Sigmoid colon (tissue), 3 donors: ENCODE measurements at regions not wholly inside any gene's neighbourhood (a gene's known extent, or its start where the extent isn't known, plus 50 kb on each side); places are given as distances from the start of the nearest gene placed in this dataset.

ENCODE experiments used
- CTCF ChIP-seq, 4 experiments: fragments of 450-650 bp in 3 of 4; fragments of 200-600 bp in 1 of 4; IDR thresholded peaks; one replicate each; pipeline ENCODE4 v1.5.1; 2016 to 2019; ENCODE audit warnings: antibody characterized with exemption in 4 of 4, mild to moderate bottlenecking in 3 of 4, moderate library complexity in 2 of 4
- POLR2A ChIP-seq, 2 donors: fragments of 450-650 bp; IDR thresholded peaks; one replicate each; pipeline ENCODE4 v1.6.1; 2016; ENCODE audit warnings: antibody characterized with exemption in 2 of 2, mild to moderate bottlenecking in 2 of 2, moderate library complexity in 2 of 2

- TF ChIP-seq CTCF (IDR thresholded peaks at IDR 0.05): no peak
- TF ChIP-seq POLR2A (IDR thresholded peaks at IDR 0.05): no peak
Observed at GRCh38 chr1:38217316-38217715, 170.7 kb upstream of the POU3F1 start.
